MM.1S (cell line): ENCODE measurements at regions not wholly inside any gene's neighbourhood (a gene's known extent, or its start where the extent isn't known, plus 50 kb on each side); places are given as distances from the start of the nearest gene placed in this dataset.

Experiments
- EZH2phosphoT487 ChIP-seq: fragments of 300-600 bp; sonication (generic); IDR thresholded peaks from 2 replicates; pipeline ENCODE4 v1.6.1; 2018; ENCODE audit warnings: antibody characterized with exemption, low read length
- TF ChIP-seq, protein P1 (sequence below): fragments of 300-600 bp; sonication (generic); IDR thresholded peaks from 2 replicates; pipeline ENCODE4 v1.5.1; 2016; ENCODE audit warnings: antibody characterized with exemption, low read length, mixed read lengths

DNA sequence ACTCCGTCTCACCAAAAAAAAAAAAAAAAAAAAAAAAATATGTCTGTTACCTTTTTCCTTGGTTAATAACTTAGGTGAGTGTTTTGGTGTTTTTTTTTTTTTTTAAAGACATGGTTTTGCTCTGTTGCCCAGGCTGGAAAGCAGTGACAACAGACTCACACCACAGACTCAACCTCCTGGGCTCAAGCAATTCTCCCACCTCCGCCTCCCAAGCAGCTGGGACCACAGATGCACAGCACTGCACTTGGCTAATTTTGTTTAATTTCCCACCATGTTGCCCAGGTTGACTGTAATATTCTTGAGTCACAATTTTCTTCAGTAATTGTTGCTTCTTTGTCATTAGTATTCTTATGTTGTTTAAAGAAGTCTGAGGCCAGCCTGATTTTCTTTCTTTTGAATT lies 149.2 kb upstream of the SYT6 start:
- TF ChIP-seq, protein P1, sequence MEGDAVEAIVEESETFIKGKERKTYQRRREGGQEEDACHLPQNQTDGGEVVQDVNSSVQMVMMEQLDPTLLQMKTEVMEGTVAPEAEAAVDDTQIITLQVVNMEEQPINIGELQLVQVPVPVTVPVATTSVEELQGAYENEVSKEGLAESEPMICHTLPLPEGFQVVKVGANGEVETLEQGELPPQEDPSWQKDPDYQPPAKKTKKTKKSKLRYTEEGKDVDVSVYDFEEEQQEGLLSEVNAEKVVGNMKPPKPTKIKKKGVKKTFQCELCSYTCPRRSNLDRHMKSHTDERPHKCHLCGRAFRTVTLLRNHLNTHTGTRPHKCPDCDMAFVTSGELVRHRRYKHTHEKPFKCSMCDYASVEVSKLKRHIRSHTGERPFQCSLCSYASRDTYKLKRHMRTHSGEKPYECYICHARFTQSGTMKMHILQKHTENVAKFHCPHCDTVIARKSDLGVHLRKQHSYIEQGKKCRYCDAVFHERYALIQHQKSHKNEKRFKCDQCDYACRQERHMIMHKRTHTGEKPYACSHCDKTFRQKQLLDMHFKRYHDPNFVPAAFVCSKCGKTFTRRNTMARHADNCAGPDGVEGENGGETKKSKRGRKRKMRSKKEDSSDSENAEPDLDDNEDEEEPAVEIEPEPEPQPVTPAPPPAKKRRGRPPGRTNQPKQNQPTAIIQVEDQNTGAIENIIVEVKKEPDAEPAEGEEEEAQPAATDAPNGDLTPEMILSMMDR = no peak
- no peak for TF ChIP-seq EZH2phosphoT487
